ENCODE measurements at regions not wholly inside any gene's neighbourhood (a gene's known extent, or its start where the extent isn't known, plus 50 kb on each side); places are given as distances from the start of the nearest gene placed in this dataset.

DNA sequence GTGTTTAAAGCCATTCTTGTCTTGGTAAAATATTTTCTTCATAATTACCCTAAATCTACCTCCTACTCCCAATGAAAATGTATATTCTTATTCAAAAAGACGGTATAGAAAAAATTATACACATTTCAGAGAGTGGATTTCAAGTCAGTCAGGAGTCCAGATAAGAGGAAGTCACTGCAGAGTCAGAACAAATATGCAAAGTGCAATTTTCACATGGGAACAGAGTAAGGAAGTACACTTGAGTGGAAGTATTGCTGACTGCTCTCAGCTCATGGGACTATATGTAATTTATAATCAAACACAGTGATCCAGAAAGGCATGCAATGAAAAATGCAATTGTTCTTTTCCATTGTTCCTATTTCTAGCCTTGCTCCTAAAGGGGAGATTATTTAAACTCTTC lies 1128.0 kb downstream of the AACS start:
- DNase-seq (ENCODE audit: low read depth): no peak

DNA sequence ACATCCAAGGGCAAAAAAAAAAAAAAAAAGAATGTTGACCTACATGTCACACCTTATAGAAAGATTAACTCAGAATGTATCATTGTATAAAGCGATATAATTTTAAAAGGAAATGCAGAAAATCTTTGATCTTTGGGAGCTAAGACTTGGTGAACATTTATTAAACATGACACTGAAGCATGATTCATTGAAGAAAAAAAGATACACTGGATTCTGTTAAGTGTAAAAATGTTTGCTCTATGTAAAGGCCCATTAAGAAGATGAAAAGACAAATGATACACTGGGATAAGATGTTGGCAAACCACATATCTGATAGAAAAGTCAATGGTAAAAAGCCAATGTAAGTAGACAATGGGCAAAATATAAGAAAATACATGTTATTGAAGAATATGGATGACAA lies 1131.0 kb downstream of the AACS start:
- no peak for DNase-seq (ENCODE audit: low read depth)

DNA sequence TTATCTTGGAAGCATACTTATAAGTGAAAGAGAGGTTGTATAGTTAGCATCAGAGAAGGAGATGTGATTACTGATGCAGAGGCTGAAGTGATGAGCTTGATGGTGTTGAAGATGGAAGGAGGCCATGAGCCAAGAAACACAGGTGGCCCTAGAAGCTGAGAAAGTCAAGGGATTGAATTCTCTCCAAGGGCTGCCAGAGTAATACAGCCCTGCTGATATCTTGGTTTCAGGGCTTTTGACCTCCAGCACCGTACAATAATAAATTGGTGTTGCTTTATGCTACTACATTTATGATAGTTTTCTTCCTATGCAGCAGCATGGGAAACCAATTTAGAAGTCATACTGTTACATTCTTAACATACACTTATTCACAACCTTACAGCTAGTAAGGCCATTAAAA lies 1133.3 kb downstream of the AACS start:
- no peak for DNase-seq (ENCODE audit: low read depth)

DNA sequence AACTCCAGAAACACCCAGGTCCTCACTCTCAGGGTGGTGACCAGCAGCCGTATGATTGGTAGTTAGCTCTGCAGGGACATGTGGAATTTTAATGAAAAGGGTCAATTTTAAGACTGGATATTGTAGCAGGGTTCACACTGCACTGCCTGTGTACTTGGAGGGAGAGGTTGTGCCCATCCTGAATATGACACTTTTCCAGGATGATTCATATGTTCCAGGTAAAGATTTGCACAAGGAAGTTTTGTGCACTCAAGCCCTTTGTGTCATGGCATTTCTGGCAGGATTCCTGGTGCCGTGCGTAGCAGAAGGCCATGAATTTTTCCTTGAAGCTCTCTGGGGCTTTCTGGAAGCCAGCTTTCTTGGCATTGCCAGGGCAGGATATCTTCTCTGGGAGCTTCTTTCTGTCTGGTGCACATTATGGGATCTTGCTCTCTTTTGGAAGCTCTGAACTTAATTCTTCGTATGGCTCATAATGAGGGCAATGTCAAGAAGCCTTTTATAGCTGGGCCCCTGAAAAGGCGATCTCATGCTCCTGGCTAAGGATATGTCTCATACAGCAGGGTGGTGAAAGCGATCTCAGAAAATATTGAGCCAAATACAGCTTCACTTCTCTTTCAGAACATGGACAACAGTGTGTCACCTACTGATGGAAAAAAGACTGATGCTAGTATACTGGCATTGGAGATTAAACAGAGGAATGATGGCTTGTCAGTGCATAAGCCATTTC lies 1133.9 kb downstream of the AACS start:
- no peak for DNase-seq (ENCODE audit: low read depth)

DNA sequence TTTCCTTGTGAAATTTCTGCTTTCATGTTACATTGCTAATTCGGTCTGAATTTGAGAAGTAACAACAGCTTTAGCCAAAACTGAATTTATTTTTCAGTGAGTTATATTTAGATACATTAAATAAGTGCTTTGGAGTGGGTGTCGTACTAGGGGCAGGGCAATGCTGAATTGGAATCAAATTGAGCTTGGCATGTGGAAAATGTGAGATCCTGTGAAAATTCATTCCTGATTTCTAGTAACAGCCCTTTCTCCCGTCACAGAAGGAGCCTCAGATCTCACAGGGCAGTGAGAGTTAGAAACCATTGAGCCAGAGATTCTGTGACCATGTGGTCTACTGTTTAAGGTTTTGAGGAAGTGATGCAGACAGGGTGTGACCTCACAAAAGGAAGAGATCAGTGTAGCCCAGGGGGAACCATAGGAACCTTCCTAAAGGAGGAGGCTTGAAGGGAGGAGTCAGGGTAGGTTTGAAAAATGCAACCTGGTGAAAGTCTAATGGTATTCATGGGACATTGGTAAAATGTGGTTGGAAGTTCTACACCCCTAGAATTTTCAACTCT lies 1136.8 kb downstream of the AACS start:
- no peak for DNase-seq (ENCODE audit: low read depth)

DNA sequence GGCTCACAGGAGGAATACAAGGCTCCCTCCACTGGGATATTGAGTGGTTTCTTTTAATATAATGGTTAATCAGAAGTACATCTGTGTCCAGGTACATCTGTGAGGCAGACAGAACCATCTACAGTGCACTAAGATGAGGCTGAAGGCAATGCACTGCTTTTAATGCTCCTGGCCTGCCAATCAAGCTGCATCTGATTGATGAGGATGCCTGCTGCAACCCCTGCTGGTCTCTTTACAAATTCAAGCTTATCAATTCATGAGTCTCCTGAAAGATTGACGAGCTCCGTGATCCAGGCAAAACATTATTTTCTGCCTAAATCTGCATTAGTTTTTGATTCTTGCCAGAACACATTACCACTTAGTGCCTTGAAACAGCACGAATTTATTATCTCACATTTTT lies 1139.1 kb downstream of the AACS start:
- DNase-seq (ENCODE audit: low read depth): no peak

DNA sequence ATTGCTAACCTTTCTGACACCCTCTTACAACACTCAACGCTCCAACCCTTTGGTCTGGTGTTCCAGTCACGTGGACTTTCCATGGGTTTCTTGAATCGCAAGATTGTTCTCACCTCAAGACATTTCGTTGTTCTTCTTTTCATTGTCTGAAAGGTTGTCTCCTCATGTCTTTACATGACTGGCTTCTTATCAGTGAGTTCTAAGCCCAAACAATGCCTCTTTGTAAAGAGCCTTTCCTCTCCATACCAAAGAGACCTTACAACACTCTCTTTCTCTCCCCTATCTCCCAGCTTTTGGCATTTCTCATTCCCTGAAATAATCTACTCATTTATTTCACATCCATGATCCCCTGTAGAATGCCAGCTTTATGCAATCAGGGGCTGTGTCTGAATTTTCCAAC lies 1144.8 kb downstream of the AACS start:
- DNase-seq (ENCODE audit: low read depth): no peak

DNA sequence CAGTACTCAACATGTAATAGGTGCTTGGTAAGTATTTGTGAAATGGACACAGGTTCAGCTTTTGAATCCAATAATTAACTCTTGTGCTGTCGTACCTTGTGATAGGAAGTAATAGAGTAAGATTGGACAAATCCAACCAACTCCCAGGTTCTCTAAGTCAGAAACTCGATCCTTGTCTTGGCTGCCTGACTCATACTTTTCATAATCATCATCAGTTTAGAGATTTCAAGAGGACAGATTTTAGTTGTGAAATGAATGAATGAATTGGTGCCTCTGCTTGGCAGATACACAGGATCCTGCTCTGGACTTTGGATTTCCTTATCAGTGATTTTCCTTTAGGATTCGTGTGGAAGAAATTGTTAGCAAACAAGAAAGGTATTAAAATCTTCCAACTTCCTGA lies 1145.2 kb downstream of the AACS start:
- no peak for DNase-seq (ENCODE audit: low read depth)

DNA sequence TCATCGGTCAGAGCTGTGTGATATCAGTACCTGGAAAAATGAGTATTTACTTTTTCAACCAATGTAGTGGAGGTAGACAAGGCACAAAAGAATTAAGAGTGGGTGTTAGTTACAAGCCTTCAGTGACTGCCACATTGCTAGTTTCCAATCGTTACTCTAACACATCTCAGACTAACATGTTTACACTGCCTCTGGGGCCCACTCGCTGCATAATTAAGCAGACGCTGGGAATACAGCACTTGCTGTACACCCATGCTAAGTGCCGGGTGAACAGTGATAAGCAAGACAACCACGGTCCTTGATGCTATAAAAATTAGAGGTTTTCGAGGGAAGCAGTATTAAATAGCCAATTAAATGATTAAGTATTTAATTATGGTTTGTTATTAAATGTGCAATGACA lies 1147.6 kb downstream of the AACS start:
- no peak for DNase-seq (ENCODE audit: low read depth)

DNA sequence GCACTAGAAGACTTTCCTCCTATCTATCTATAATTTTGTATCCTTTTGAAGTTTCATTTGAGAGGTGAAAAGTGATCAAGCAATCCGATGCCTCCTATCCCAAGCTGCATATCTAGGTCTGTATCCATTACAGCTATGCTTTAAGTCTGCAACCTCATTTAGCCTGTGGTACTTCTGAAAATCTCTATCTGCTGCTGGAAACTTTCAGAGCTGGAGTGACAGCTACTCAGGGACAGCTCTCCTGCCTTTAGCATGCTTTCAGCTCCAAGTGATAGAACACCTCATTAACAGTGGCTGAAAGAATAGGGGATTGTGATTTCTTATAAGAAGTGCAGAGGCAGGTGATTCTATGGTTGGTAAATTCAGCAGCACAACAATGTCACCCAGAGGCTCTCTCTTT lies 1153.5 kb downstream of the AACS start:
- no peak for DNase-seq (ENCODE audit: low read depth)

DNA sequence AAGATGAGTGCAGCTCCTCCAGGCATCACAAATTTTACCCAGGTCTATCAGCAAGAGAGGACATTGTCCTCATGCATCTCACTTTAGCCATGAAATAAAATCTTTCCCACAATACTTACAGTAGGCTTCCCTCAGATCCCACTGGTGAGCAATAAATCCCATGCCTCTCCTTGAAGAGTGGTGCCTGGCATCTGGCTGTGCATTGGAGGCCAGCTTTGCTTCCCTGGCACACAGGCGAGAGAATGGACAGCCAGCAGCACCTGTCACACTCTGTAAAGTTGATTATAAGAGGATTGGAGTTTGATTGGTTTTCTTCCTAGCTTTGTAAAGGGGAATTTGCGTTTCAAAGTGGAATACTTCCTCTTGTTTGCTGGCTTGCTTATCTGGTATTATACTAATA lies 1153.9 kb downstream of the AACS start:
- DNase-seq (ENCODE audit: low read depth): no peak

DNA sequence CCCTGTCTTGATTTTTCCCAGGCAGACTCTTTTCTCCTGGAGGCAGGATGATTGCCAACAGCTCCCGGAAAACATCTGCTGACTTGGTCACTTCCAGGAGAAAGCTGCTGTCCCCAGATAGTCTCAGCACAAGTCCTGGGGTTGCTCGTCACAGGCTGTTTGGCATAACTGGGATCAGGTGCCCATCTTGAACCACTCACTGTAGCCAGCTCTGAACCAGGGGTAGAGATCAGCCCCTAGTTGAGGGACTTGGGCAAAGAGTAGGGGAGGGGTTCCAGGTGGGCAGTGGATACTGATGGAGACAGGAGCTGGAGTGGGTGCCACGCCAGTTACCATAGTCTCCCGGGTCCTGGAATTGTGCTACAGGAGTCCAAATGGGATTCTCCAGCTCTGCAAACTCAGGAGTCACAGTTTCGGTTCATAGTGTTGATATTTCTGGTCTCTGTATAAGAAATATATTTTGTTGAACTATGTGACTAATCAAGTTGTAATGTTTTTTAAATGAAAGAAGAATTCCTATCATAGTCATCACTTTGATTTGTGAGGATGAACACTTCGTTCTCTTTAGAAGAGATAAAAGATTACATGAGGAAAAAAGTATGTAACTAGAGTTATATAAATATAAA lies 1154.5 kb downstream of the AACS start:
- no peak for DNase-seq (ENCODE audit: low read depth)

DNA sequence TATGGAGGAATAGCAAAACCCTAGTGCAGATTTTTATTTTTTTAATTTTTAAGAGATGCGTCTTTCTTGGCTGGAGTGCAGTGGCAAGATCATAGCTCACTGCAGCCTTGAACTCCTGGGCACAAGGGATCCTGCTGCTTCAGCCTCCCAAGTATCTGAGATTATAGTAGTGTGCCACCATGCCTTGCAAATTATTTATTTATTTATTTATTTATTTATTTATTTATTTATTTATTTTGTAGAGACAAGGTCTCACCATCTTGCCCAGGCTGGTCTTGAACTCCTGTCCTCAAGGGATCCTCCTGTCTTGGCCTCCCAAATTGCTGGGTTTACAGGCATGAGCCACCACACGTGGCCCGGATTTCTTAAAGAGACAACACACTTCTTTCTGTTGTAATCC lies 1158.8 kb downstream of the AACS start:
- no peak for DNase-seq (ENCODE audit: low read depth)

DNA sequence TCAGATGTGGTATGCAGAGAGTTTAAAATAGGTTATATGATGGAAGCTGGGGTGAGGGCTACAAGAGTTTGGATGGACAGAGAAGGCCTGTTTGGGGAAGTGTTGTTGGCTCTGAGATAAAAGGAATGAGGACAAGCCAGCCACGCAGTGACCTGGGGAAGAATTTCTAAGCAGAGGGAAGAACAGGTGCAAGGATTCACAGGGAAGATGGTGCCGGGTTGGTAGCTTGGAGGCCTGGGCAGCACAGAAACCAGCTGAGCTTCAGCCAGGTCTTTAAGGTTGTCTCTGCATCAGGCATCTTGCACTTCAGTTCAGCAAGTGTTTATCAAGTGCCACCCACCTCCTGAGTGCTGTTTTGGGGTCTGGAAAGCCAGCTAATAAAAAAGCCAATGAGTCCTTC lies 1163.7 kb downstream of the AACS start:
- DNase-seq (ENCODE audit: low read depth): no peak

DNA sequence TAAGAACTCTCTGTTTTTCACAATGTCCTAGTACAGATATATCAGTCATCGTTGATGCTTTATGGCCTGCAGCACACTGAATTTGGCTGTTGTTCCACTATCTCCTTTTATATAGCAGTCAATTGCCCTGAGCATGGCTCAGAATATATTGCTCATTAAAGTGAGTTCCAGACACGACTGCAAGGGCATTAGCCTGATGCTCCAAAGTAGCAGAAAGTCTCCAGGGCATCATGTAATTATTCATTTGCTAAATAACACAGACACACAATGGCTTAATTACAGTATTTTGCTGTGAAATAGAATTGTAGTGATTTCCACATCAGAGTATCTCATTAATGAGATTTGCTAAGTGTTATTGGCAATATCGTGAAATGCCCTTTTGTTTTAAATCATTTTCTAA lies 1167.5 kb downstream of the AACS start:
- no peak for DNase-seq (ENCODE audit: low read depth)

DNA sequence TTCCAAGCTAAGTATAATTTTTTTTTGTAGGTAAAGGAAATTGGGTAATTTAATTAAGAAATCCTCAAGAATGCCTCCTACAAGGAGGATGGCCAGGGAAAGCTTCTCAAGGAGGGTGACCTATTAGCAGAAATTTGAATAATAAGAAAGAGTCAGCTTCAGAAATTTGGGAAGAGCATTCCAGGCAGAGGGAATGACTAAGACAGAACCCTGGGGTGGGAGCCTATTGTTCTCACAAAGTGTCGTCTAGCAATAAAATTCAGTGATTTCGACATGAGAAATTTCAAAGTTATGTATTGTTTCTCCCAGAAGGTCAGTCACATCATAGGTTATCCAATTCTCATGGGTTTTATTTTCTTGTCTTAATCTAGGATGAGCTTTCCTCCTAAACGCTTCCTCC lies 1168.4 kb downstream of the AACS start:
- DNase-seq (ENCODE audit: low read depth): no peak

DNA sequence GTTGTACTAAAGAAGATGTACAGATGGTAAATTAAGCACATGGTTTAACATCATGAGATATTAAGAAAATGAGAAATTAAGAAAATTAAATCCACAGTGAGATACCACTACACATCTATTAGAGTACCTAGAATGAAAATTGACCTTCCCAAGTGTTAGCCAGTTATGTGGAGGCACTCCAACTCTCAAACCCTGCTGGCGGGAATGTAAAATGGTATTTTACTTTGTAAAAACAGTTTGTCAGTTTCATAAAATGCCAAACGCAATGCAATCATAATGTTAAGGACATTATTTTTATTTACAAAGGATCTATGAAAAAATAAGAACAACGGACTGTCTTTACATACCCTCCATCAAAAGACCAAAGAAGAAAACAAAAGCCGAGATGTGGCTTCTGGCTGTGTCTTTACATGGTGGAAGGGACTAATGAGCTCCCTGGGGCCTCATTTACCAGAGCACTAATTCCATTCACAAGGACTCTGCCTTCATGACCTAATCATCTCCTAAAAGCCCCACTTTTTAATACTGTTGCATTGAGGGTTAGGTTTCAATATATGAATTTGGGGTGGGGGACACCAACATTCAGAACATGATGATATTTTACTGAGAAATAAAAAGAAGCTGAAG lies 1178.7 kb downstream of the AACS start:
- no peak for DNase-seq (ENCODE audit: low read depth)

DNA sequence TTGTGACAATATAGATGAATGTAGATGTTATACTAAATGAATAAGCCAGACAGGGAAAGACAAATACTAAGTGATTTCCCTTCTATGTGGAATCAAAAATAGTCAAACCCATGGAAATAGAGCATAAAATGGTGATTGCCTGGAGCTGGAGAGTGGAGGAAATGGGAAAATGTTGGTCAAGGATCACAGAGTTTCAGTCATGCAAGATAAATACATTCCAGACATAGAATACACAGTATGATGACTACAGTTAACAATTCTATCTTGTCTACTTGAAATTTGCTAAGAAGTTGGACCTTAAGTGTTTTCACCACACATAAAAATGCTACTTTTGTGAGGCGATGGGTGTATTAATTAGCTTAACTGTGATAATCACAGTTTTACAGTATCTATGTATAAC lies 1182.7 kb downstream of the AACS start:
- no peak for DNase-seq (ENCODE audit: low read depth)

DNA sequence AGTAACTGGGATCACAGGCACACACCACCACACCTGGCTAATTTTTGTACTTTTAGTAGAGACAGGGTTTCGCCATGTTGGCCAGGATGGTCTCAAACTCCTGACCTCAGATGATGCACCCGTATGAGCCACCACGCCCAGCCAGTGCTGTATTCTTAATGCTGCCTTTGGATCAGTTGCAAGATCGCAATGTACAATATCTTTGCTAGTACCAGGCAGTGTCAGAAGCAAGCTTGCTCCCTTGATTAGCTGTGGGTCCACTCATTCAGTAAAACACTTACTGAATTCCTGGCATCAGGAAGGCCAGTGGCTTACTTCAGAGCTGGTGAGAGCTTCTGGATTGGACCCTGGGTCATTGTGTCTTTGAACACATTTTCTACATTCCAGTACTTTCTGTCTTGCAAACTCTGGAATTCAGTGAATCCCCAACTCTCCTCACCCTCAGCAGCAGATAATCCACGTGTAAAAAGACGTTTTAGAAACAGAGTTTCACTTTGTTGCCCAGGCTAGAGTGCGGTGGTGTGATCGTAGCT lies 1183.7 kb downstream of the AACS start:
- DNase-seq (ENCODE audit: low read depth): no peak

DNA sequence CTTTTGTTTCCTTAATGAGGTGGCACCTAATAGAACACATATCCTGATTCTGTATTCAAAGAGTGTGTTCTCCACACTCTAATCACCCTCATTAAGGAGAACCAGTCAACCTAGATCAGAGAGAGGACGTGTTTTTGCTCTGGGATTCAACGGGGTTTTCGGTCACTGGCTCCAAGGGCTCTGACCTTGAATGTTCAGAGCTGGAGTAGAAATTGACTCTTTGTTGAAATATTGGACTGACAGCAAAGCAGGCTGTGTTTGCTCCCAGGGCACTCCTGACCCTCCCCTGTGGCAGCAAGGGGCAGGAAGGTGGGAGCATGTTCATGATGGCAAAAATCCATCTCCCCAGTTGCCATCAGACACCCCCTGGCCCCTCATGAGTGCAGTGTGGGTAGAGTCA lies 1193.0 kb downstream of the AACS start:
- DNase-seq (ENCODE audit: low read depth): no peak

DNA sequence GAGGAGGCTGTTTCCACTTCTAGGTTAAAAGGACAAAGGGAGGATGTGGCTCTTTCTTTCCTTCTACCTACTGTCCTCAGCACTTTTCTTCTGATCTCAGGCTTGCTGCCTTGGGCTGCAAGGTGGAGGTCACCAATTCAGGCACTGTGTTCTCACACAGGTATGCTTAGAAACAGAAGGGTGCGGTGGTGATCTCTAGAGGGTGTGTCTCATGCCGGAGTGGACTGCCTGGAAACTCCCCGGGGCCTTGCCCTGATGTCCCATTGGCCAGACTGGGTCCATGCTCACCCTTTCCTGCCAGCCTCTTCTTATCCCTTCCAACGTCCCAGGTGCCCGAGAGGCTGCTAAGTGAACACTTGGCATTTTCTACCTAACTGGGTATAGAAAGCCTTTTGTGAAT lies 1197.6 kb downstream of the AACS start:
- DNase-seq (ENCODE audit: low read depth): no peak

DNA sequence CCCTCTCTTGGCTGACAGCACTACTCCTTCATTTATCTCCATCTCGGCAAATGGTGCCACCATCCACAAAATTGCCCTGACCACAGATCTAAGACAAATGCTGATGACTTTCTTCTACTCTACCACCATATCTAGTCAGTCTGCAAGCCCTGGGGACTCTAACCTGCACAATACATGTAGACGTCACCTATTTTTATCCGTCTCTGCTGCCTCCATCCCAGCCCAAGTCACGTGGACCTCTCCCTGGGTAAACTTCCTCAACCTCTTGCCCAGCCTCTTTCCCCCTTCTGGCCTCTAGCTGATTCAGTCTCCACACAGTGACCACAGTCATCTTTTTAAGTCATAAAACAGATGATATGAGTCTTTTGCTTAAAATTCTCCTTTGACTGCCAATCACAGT lies 1203.0 kb downstream of the AACS start:
- DNase-seq (ENCODE audit: low read depth): no peak

DNA sequence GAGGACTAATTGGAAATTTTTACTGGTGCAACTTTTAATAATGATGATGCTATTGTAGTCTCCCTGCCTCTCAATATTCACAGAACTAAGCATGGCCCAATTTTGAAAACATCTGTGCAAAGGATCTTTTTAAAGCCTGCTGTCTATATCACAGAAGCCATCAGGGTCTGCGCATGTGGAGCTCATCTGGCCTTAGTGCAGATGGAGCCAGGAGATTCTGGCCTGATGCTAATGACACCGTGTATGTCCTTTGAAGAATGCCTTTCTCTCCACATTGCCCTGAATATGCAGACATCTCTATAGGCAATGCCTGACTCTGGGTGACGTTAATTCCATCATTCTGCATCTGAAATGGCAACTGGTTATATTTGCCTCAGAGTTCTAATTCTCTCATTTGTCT lies 1205.9 kb downstream of the AACS start:
- DNase-seq (ENCODE audit: low read depth): no peak
